Naive B cell (primary cell): ENCODE measurements at regions not wholly inside any gene's neighbourhood (a gene's known extent, or its start where the extent isn't known, plus 50 kb on each side); places are given as distances from the start of the nearest gene placed in this dataset.
A peak's percentile ranks its signal among the peaks of the same experiment; 100 is the strongest.

ENCODE experiments used
- ATAC-seq, 2 donors: fragments of 150-1000 bp; cut with Tn5 transposase; 2 replicates each; pipeline ENCODE4 v1.10.0; 2021; ENCODE audit warnings: low read depth in 2 of 2, mild to moderate bottlenecking in 2 of 2, moderate library complexity in 2 of 2
- DNase-seq: peaks from one replicate; pipeline ENCODE4 v3.0.0; 2022
- H3K27ac Mint-ChIP-seq, 6 donors: one replicate each; pipeline ENCODE4 v1.8.0; 2020 to 2022; ENCODE audit warnings: mild to moderate bottlenecking in 6 of 6, mixed read lengths in 6 of 6, moderate library complexity in 5 of 6, inconsistent platforms in 2 of 6
- H3K27me3 Mint-ChIP-seq, 3 donors: one replicate each; pipeline ENCODE4 v1.8.0; 2021 to 2022; ENCODE audit warnings: mixed read lengths in 3 of 3, mild to moderate bottlenecking in 1 of 3
- H3K36me3 Mint-ChIP-seq, 2 donors: one replicate each; pipeline ENCODE4 v1.8.0; 2020 to 2022; ENCODE audit warnings: mixed read lengths in 2 of 2, inconsistent platforms in 1 of 2, mild to moderate bottlenecking in 1 of 2
- H3K4me1 Mint-ChIP-seq, 3 donors: one replicate each; pipeline ENCODE4 v1.8.0; 2020 to 2022; ENCODE audit warnings: mixed read lengths in 3 of 3, inconsistent platforms in 1 of 3, mild to moderate bottlenecking in 1 of 3, moderate library complexity in 1 of 3
- H3K4me3 Mint-ChIP-seq, 8 donors: one replicate each; pipeline ENCODE4 v1.8.0; 2020 to 2022; ENCODE audit warnings: mild to moderate bottlenecking in 8 of 8, mixed read lengths in 8 of 8, moderate library complexity in 8 of 8, inconsistent platforms in 2 of 8
- H3K9me3 Mint-ChIP-seq, 7 donors: one replicate each; pipeline ENCODE4 v1.8.0; 2020 to 2022; ENCODE audit warnings: mixed read lengths in 7 of 7, mild to moderate bottlenecking in 5 of 7, inconsistent platforms in 2 of 7, moderate library complexity in 1 of 7

DNA sequence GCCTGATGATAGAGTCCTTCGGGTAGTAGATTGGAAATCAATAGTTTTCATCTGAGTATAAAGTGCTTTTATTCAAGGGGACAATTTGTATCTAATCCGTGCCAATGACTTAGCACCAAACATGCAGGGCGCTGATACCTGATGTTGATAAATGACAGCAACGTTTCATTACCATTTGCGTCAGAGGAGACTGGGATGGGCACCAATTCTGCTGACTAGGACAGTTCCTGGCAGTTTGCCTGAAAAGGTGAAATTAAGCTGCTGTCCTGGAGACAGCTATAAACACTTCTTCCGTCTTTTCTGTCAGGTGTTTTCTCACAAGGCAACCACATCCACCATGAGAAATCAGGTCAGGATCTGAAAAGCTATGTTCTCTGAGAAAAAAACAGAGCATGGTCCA lies 1136.4 kb downstream of the TYW1 start:
- Mint-ChIP-seq H3K9me3 (peaks cover 0 to 14% (median 4%) of the 10 kb centered on the region in 7 donors), H3K27ac (no peak overlapping the region), H3K4me1 (no peaks in the 10 kb centered on the region), H3K36me3 (no peaks in the 10 kb centered on the region), H3K4me3 (no peak overlapping the region), H3K27me3 (peaks cover 0 to 8% (median 8%) of the 10 kb centered on the region in 3 donors)
- ATAC-seq (no peak), DNase-seq (no peak)

DNA sequence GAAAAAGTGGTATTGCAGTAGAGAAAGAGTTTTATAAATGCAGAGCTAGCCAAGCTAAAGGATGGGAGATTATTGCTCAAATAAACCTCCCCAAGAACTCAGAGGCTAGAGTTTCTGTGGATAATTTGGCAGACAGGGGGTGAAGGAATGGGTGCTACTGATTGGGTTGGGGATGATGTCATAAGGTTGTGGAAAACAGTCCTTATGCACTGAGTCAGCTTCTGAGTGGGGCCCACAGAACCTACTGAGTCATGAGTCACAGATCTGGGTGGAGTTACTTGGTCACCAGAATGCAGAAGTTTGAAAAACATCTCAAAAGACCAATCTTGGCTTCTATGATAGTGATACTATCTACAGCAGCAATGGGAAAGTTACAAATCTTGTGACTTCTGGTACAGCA lies 1146.7 kb downstream of the TYW1 start:
- Mint-ChIP-seq H3K36me3 (peaks cover 0 to 4% of the 10 kb centered on the region in 2 donors), H3K27ac (no peak overlapping the region), H3K4me1 (no peaks in the 10 kb centered on the region), H3K4me3 (no peak overlapping the region), H3K27me3 (no peaks in the 10 kb centered on the region), H3K9me3 (peaks cover 9 to 43% (median 23%) of the 10 kb centered on the region in 7 donors)
- ATAC-seq (no peak), DNase-seq (no peak)

DNA sequence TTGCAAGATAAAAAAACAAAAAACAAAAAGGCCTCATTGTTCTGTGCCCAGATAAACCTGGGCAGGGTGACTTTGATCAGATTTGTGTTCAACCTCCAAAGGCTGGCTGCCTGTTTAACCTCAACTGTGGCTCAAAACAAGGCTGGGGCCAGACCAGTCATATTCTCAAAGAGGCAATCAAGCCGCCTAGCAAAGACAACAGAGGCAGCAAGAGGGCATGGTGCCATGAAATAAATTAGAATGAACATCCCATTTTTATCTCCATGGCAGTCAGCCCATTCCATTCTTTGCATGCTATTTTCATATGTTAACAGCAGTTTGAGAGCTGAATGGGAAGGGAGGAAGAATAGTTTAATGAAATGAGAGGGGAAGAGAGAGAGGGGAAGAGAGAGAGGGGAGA lies 1150.3 kb downstream of the TYW1 start:
- Mint-ChIP-seq H3K27ac (peak overlapping the region in 1 of 6 donors; percentile 32), H3K4me1 (no peaks in the 10 kb centered on the region), H3K9me3 (peaks cover 5 to 38% (median 21%) of the 10 kb centered on the region in 7 donors), H3K27me3 (no peaks in the 10 kb centered on the region), H3K36me3 (peaks cover 0 to 8% of the 10 kb centered on the region in 2 donors), H3K4me3 (no peak overlapping the region)
- no peak for DNase-seq
- no peak for ATAC-seq

DNA sequence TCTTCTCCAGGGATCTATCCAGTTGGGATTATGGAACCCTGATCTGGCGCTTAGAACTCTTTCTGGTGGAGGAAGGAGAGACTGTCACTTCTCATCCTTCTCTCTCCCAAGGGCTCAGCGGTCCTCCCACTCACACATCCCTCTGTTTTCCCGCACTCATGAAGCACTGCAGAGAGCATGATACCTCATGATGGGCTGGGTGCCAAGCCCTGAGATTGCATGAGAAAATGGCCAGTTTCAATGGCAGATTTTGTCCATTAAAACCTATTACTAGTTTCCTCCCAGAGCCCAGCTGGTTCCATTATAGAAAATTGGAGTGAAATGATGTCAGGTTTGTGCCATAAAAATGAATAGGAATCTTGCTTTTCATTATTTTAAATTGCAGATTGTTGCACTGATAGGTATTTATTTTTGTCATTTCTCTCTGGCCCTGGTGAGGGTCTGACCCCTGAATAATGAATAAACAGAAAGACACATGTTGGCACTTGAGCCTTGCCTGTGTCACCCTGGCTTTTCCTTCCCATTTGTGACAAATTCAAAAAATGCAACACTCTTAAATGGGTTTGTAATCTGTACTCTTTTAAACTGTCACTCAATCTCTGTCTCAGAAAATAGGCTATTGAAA lies 1151.1 kb downstream of the TYW1 start:
- Mint-ChIP-seq H3K4me3 (no peak overlapping the region), H3K27me3 (no peaks in the 10 kb centered on the region), H3K27ac (peak overlapping the region in 1 of 6 donors; percentile 3), H3K9me3 (peaks cover 8 to 33% (median 20%) of the 10 kb centered on the region in 7 donors), H3K36me3 (peaks cover 0 to 5% of the 10 kb centered on the region in 2 donors), H3K4me1 (no peaks in the 10 kb centered on the region)
- ATAC-seq (no peak), DNase-seq (no peak)

DNA sequence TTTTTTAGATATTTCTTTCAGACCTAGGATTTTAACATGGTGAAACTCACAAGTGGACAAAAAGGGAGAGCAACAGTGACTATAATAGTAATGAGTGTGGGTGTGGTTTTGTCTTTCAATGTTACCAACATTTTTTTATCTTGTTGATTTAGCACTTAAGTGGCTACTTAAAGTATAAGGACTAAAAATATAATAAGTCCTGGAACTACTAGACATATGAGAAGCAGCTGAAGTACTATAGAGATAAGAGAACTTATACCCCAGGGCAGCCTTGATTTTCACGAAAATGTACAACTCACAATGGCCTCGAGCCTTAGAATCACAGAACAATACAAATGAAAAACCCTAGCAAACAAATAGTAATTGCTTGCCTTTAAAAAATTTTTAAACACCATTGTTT lies 1151.8 kb downstream of the TYW1 start:
- H3K36me3 Mint-ChIP-seq = peaks cover 0 to 4% of the 10 kb centered on the region in 2 donors
- H3K4me1 Mint-ChIP-seq = no peaks in the 10 kb centered on the region

DNA sequence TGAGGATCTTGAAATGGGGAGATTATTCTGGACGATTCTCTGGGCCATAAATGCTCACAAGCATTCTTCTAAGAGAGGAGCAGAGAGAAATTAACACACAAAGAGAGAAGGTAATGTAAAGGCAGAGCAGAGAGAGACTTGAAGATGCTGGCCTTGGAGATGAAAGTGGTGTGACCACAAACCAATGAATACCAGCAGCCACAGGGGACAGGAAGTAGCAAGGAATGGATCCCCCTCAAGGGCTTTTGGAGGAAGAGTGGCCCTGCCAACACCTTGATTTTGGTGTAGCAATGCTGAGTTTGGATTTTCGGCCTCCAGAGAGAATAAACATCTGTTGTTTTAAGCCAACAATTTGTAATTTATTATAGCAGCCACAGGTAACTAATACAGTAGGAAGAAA lies 1155.6 kb downstream of the TYW1 start:
- Mint-ChIP-seq H3K9me3 (peaks cover 3 to 26% (median 9%) of the 10 kb centered on the region in 7 donors), H3K4me3 (no peak overlapping the region), H3K27ac (peak overlapping the region in 1 of 6 donors; percentile 28), H3K27me3 (no peaks in the 10 kb centered on the region), H3K4me1 (no peaks in the 10 kb centered on the region), H3K36me3 (peaks cover 0 to 4% of the 10 kb centered on the region in 2 donors)
- DNase-seq (no peak), ATAC-seq (no peak)

More for the DNA sequence above, 1151.8 kb downstream of the TYW1 start:
- H3K9me3 Mint-ChIP-seq = peaks cover 8 to 26% (median 13%) of the 10 kb centered on the region in 7 donors
- DNase-seq (no peak), ATAC-seq (no peak)
- no peak overlapping the region for H3K4me3 Mint-ChIP-seq
- no peaks in the 10 kb centered on the region for H3K27me3 Mint-ChIP-seq
- peak overlapping the region in 1 of 6 donors; percentile 64 for H3K27ac Mint-ChIP-seq

DNA sequence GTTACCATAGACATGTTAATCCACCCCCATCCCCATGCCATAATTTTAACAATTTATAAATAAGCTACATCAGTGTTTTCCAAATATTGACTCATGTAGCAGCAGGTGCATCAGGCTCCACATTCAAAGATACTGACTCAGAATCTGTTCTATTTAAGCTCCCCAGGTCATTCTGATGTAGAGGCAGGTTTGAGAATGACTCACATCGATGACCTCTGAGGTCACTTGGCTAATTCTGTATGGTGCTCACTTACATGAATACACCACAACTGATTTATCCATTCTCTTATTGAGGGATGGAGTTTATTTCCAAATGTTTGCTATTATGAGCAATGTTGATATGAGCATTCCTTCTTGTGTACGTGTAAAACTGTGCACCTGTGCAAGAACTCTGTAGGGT lies 1159.0 kb downstream of the TYW1 start:
- no peak overlapping the region for H3K4me3 Mint-ChIP-seq
- no peaks in the 10 kb centered on the region for H3K4me1 Mint-ChIP-seq
- H3K9me3 Mint-ChIP-seq = peaks cover 7 to 28% (median 9%) of the 10 kb centered on the region in 7 donors
- H3K27me3 Mint-ChIP-seq = no peaks in the 10 kb centered on the region
- H3K27ac Mint-ChIP-seq = no peak overlapping the region
- ATAC-seq = no peak
- DNase-seq = no peak
- H3K36me3 Mint-ChIP-seq = no peaks in the 10 kb centered on the region

DNA sequence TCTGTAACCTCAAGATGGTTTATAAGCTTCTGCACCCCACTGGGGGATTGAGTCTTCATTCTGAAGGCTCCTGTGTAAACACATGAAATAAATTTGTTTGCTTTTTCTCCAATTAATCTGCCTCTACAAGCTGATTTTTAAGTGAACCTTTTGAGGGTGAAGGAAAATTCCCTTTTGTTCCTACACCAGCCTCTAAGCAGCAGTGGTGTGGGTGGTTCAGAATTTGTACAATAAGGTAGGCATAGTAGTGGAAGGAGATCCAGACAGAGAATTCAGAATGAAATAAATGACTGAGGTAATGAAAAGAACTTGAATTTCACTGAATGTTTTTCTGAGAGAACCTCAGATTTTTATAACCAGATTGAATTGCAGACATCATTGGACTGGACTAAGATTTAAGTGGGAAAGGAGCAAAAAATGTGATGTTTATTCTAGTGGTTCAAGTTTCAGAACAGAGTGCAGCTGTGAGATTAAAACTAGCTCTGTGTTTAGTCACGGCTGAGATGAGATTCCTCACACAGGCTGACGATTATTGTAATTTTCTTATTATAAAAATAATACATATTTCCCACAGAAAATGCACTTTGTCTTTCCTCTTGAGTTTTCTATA lies 1162.2 kb downstream of the TYW1 start:
- Mint-ChIP-seq H3K4me3 (no peak overlapping the region), H3K27me3 (no peaks in the 10 kb centered on the region), H3K36me3 (no peaks in the 10 kb centered on the region), H3K4me1 (no peaks in the 10 kb centered on the region), H3K27ac (no peak overlapping the region), H3K9me3 (peaks cover 4 to 28% (median 12%) of the 10 kb centered on the region in 7 donors)
- no peak for DNase-seq
- ATAC-seq = no peak

DNA sequence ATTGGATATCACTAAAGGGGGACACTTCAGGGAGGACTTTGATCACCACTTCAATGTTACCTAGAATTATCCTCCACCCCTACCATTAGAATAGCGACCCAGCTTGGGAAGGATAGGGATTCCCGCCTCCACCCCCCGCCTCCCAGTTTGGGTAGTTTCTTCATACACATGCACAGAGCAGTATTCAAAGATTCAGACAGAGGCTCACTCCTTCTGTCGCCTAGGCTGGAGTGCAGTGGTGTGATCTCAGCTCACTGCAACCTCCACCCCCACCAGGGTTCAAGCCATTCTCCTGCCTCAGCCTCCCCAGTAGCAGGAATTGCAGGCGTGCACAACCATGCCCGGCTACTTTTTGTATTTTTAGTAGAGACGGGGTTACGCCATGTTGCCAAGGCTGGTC lies 1166.1 kb downstream of the TYW1 start:
- Mint-ChIP-seq H3K27me3 (no peaks in the 10 kb centered on the region), H3K4me1 (no peaks in the 10 kb centered on the region), H3K36me3 (no peaks in the 10 kb centered on the region), H3K27ac (peak overlapping the region in 1 of 6 donors; percentile 60), H3K4me3 (no peak overlapping the region), H3K9me3 (peaks cover 4 to 17% (median 7%) of the 10 kb centered on the region in 7 donors)
- ATAC-seq (no peak), DNase-seq (no peak)

DNA sequence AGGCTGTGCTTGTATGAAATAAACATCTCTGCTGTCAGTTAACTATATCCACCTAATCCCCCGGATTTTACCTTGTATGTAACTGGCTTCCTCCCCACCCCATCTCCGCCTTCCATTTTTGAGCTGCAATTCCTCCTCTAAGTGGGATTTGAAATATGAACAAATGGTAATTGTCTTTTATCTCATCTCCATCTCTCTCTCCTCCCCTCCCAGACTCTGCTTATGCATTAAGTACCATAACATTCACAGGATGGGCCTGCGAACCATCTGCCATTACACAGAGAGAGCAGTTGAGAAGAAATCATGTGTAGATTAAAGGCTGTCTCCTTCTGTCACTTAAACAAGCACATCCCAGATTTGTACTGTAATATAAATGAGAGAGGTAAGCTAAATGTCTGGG lies 1169.9 kb downstream of the TYW1 start:
- H3K27ac Mint-ChIP-seq = peak overlapping the region in 1 of 6 donors; percentile 10
- no peak for DNase-seq
- H3K4me3 Mint-ChIP-seq = no peak overlapping the region
- H3K9me3 Mint-ChIP-seq = peaks cover 0 to 17% (median 2%) of the 10 kb centered on the region in 7 donors
- no peak for ATAC-seq
- no peaks in the 10 kb centered on the region for H3K4me1 Mint-ChIP-seq
- H3K27me3 Mint-ChIP-seq = no peaks in the 10 kb centered on the region
- no peaks in the 10 kb centered on the region for H3K36me3 Mint-ChIP-seq

DNA sequence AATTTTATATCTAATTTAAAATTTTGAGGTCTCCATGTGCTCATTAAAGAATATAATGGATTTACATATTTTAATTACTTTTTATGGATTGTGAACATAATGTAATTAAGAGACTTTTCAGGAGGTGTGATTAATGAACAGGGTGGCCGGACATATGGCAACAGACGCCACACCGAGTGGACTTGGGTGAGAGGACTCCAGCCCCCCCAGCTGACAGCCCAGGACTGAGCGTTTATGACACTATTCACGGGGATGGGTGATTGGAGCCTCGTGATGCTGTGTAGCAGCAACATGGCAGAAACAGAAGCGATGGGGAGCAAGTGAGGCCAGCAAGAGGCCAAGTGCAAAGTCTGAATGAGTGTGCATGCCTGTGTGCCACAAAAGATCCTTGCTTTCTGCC lies 1176.9 kb downstream of the TYW1 start:
- no peaks in the 10 kb centered on the region for H3K36me3 Mint-ChIP-seq
- no peaks in the 10 kb centered on the region for H3K27me3 Mint-ChIP-seq
- no peak overlapping the region for H3K4me3 Mint-ChIP-seq
- DNase-seq (no peak), ATAC-seq (no peak)
- H3K4me1 Mint-ChIP-seq = no peaks in the 10 kb centered on the region
- H3K27ac Mint-ChIP-seq = no peak overlapping the region
- H3K9me3 Mint-ChIP-seq = peaks cover 0 to 4% (median 0%) of the 10 kb centered on the region in 7 donors

DNA sequence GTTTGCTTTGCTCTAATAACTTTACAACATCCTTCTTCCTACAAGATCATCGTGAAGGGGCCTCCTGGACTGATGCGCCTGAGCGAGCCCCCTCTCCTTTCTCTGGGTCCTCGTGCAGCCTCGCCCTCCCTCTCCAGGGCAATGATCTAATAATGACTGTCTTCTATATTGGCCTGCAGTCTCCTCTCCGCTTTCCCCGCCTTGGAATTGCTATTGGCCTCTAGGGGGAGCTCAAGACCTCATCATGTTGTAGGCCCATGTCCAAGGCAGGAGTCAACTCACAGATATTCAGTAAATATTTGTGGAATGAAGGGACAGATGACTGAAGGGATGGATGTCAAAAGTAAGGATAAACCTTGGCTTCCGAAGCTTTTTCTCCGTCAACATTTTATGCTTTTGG lies 1180.3 kb downstream of the TYW1 start:
- no peaks in the 10 kb centered on the region for H3K36me3 Mint-ChIP-seq
- DNase-seq = peak; percentile 9
- no peaks in the 10 kb centered on the region for H3K4me1 Mint-ChIP-seq
- no peak overlapping the region for H3K27ac Mint-ChIP-seq
- no peak for ATAC-seq
- peaks cover 0 to 8% (median 0%) of the 10 kb centered on the region in 7 donors for H3K9me3 Mint-ChIP-seq
- H3K4me3 Mint-ChIP-seq = no peak overlapping the region
- H3K27me3 Mint-ChIP-seq = no peaks in the 10 kb centered on the region

DNA sequence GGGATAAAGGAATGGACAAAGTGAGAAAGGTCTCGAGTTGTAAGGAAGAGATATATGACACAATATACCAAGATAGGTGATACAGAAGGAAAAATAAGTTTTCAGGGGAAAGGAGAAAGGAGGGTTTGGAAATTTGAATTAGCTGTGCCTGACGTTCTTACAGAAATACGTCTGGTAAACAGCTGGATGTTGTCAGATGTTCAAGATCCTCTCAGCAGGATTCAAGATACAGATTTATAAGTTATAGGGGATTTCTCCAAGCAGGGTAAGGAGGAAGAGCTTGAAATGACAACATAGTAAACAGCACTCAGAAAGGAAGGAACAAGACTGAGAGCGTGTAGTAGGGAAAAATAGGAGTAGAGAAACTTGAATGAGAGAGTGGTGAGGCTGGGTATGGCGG lies 1184.1 kb downstream of the TYW1 start:
- Mint-ChIP-seq H3K9me3 (peaks cover 1 to 8% (median 3%) of the 10 kb centered on the region in 7 donors), H3K4me1 (no peaks in the 10 kb centered on the region)
- ATAC-seq = no peak

DNA sequence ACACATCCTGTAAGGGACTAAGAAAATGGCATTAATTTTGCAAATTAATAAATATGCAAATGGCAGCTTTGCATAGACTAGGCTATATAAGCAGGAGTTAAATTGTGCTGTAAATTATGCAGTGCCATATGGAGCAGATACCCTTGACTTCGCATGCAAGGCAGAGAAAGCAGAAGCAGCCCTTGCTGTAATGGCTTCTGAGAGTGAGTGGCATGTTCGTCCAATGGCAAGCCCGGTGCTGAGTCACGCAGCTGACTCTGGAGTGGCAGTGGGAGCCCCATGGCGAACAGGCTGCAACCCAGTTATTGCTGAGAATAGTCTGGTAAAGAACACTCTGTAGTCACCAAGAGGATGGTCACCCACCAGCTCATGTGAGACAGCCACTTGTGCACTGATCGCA lies 1186.5 kb downstream of the TYW1 start:
- DNase-seq = no peak
- no peak for ATAC-seq
- Mint-ChIP-seq H3K36me3 (no peaks in the 10 kb centered on the region), H3K27me3 (no peaks in the 10 kb centered on the region), H3K27ac (no peak overlapping the region), H3K4me1 (no peaks in the 10 kb centered on the region), H3K4me3 (no peak overlapping the region), H3K9me3 (peaks cover 1 to 8% (median 4%) of the 10 kb centered on the region in 7 donors)

More for the DNA sequence above, 1184.1 kb downstream of the TYW1 start:
- Mint-ChIP-seq H3K27me3 (no peaks in the 10 kb centered on the region), H3K4me3 (no peak overlapping the region), H3K27ac (no peak overlapping the region), H3K36me3 (no peaks in the 10 kb centered on the region)
- DNase-seq = no peak
